Upper lobe of left lung (tissue), 6 donors: ENCODE measurements at regions not wholly inside any gene's neighbourhood (a gene's known extent, or its start where the extent isn't known, plus 50 kb on each side); places are given as distances from the start of the nearest gene placed in this dataset.

Experiments used
- ATAC-seq, 2 donors: fragments of 200-7000 bp; cut with Tn5 transposase; one replicate each; pipeline ENCODE4 v1.9.1; 2022; ENCODE audit warnings: mild to moderate bottlenecking in 2 of 2, moderate library complexity in 2 of 2; ENCODE audit not compliant: low FRiP score in 2 of 2
- DNase-seq, 2 donors: peaks; one replicate each; pipeline ENCODE4 v3.0.0-alpha.2; 2019 to 2020
- H3K27ac ChIP-seq, 4 donors: fragments of 200-600 bp; sonication (generic); one replicate each; pipeline ENCODE4 v1.5.1; 2016 to 2019
- H3K27me3 ChIP-seq, 4 donors: fragments of 200-600 bp; sonication (generic); one replicate each; pipeline ENCODE4 v1.5.1; 2017 to 2019
- H3K36me3 ChIP-seq, 4 donors: fragments of 200-600 bp; sonication (generic); one replicate each; pipeline ENCODE4 v1.5.1; 2016 to 2019
- H3K4me1 ChIP-seq, 4 donors: fragments of 200-600 bp; sonication (generic); one replicate each; pipeline ENCODE4 v1.5.1; 2018 to 2019
- H3K4me3 ChIP-seq, 4 donors: fragments of 200-600 bp; sonication (generic); one replicate each; pipeline ENCODE4 v1.5.1; 2017 to 2019; ENCODE audit warnings: mild to moderate bottlenecking in 2 of 4, moderate library complexity in 1 of 4
- H3K9me3 ChIP-seq, 4 donors: fragments of 200-600 bp; sonication (generic); one replicate each; pipeline ENCODE4 v1.5.1; 2018 to 2019
- CTCF ChIP-seq, 6 experiments: fragments of 450-650 bp in 4 of 6; fragments of 200-600 bp in 2 of 6; sonication (generic) in 2 of 6; IDR thresholded peaks; one replicate each; pipeline ENCODE4 v1.5.1; 2016 to 2019; ENCODE audit warnings: antibody characterized with exemption in 6 of 6
- EP300 ChIP-seq, 4 donors: sonication (generic); formaldehyde crosslinking; IDR thresholded peaks; one replicate each; pipeline ENCODE4 v1.5.1; 2017; ENCODE audit warnings: antibody characterized with exemption in 4 of 4, control low read depth in 2 of 4
- POLR2A ChIP-seq, 4 donors: fragments of 450-650 bp; IDR thresholded peaks; one replicate each; pipeline ENCODE4 v1.5.1; 2016 to 2017; ENCODE audit warnings: antibody characterized with exemption in 4 of 4, mild to moderate bottlenecking in 2 of 4
- POLR2AphosphoS5 ChIP-seq, 2 donors: sonication (generic); formaldehyde crosslinking; IDR thresholded peaks; one replicate each; pipeline ENCODE4 v1.5.1; 2017; ENCODE audit warnings: antibody characterized with exemption in 2 of 2
- WGBS, 2 donors: methylation state at CpG; one replicate each; pipeline ENCODE4 v1.1.5; 2017 to 2018; 5-methylcytosine and 5-hydroxymethylcytosine counted together
- donor health status: DM: no; HTN: no; CAD: no; lungs with moderate emphysema.
- donor health status: DM: no; HTN: yes; CAD: no; lungs with severe emphysema.

DNA sequence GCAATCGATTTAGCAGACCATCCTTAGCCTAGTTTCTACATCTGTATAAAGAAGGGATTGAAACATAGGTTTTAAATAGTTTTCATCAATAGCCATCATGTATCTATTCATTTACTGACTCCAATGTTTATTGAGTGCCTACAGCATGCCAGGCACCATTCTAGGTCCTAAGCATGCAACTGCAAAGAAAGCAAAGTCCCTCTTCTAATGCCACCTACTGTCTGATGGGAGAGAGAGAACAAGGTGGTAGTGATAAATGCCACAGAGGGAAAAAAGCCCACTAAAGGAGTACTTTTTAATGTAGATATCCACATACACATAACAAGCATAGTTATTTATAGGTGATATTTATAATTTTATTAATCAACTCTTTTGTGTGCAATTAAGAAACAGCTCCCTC lies 67.6 kb upstream of the PPARGC1A start:
- ATAC-seq (no peak), DNase-seq (no peak)
- Histone ChIP-seq H3K4me3 (no peak overlapping the region), H3K36me3 (no peaks in the 10 kb centered on the region), H3K27ac (no peak overlapping the region), H3K27me3 (no peaks in the 10 kb centered on the region), H3K4me1 (peaks cover 0 to 5% (median 0%) of the 10 kb centered on the region in 4 donors), H3K9me3 (no peaks in the 10 kb centered on the region)
- TF ChIP-seq EP300 (IDR thresholded peaks at IDR 0.05): no peak
- no peak for TF ChIP-seq POLR2AphosphoS5 (IDR thresholded peaks at IDR 0.05)
- no peak for TF ChIP-seq POLR2A (IDR thresholded peaks at IDR 0.05)
- no peak for TF ChIP-seq CTCF (IDR thresholded peaks at IDR 0.05)
- 78 to 94% methylated on average over 1 of the region's 1 CpG for WGBS, 2 donors

DNA sequence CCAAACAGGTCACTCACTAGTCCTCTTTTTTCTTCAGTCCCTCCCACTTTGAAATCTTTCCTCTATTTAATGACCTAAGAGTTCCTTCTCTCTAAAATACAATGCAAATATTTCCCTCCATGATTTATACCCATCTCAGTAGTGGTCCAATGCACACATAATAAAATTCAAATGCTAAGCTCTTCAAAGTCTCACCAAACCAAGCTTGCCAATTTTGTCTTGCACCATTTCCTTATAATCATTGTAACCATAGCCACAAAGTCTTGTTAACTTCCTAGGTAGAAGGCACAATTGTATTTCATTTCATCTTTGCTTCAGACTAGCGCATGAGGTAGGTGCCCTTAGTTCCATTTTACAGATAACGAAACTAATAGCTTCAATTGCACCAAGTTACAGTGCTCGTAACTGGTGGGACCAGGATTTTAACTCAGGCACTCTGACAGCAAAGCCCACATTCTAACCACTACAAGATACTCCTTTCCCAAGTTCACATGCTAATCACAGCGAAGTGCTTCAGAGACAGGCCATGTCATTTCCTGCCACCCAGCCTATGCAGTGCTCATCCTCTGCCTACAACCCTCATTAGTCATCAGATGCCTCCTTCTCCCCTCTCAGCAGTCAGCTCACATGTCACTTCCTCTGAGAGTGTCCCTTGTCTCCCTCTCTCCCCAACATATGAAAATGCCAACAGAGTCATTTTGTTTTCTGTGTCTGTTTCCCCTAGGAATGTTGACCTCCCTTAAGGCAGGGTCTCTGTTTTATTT lies 66.9 kb upstream of the PPARGC1A start:
- Histone ChIP-seq H3K36me3 (no peaks in the 10 kb centered on the region), H3K27ac (no peak overlapping the region), H3K4me1 (peaks cover 0 to 5% (median 0%) of the 10 kb centered on the region in 4 donors), H3K27me3 (no peaks in the 10 kb centered on the region), H3K9me3 (no peaks in the 10 kb centered on the region), H3K4me3 (no peak overlapping the region)
- TF ChIP-seq POLR2AphosphoS5 (IDR thresholded peaks at IDR 0.05): no peak
- no peak for TF ChIP-seq POLR2A (IDR thresholded peaks at IDR 0.05)
- TF ChIP-seq EP300 (IDR thresholded peaks at IDR 0.05): no peak
- TF ChIP-seq CTCF (IDR thresholded peaks at IDR 0.05): no peak
- WGBS, 2 donors: 88 to 91% methylated on average over 4 of the region's 4 CpGs
- ATAC-seq (no peak), DNase-seq (no peak)

- Histone ChIP-seq H3K27ac (no peak overlapping the region), H3K27me3 (no peaks in the 10 kb centered on the region), H3K36me3 (no peaks in the 10 kb centered on the region), H3K4me3 (no peak overlapping the region), H3K4me1 (no peaks in the 10 kb centered on the region), H3K9me3 (no peaks in the 10 kb centered on the region)
- WGBS, 2 donors: 63 to 79% methylated on average over 2 of the region's 2 CpGs
- TF ChIP-seq POLR2AphosphoS5 (IDR thresholded peaks at IDR 0.05) (no peak), CTCF (IDR thresholded peaks at IDR 0.05) (no peak), EP300 (IDR thresholded peaks at IDR 0.05) (no peak), POLR2A (IDR thresholded peaks at IDR 0.05) (no peak)
- DNase-seq (no peak), ATAC-seq (no peak)
These were observed 62.4 kb upstream of the PPARGC1A start for GRCh38 chr4:23952258-23952657.

DNA sequence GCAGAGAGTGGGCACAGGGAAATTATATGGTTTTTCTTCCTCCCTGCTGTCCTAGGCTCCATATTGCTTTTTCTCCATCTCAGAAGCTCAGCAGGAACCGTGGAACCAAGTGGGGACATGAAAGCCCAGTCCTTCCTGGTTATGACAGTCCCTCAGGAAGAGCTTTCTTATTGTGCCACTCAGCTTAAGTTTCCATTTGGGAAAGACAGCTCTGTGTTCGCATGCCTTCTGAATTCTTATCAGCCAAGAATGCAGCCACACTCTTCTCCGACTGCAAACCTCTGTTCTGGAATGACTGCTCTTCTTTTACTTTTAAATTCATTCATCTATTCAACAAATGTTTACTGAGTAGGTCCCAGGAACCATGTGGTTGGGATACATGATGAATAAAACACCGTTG lies 58.0 kb upstream of the PPARGC1A start:
- Histone ChIP-seq H3K4me1 (no peaks in the 10 kb centered on the region), H3K36me3 (no peaks in the 10 kb centered on the region), H3K27ac (no peak overlapping the region), H3K9me3 (no peaks in the 10 kb centered on the region), H3K4me3 (no peak overlapping the region), H3K27me3 (no peaks in the 10 kb centered on the region)
- ATAC-seq (no peak), DNase-seq (no peak)
- no peak for TF ChIP-seq POLR2AphosphoS5 (IDR thresholded peaks at IDR 0.05)
- no peak for TF ChIP-seq CTCF (IDR thresholded peaks at IDR 0.05)
- no peak for TF ChIP-seq POLR2A (IDR thresholded peaks at IDR 0.05)
- TF ChIP-seq EP300 (IDR thresholded peaks at IDR 0.05): no peak
- WGBS, 2 donors: 72 to 76% methylated on average over 4 of the region's 4 CpGs

- Histone ChIP-seq H3K4me1 (no peaks in the 10 kb centered on the region), H3K27me3 (no peaks in the 10 kb centered on the region), H3K36me3 (no peaks in the 10 kb centered on the region), H3K27ac (no peak overlapping the region), H3K9me3 (no peaks in the 10 kb centered on the region), H3K4me3 (no peak overlapping the region)
- WGBS, 2 donors: 91 to 93% methylated on average over 6 of the region's 6 CpGs
- TF ChIP-seq POLR2AphosphoS5 (IDR thresholded peaks at IDR 0.05) (no peak), CTCF (IDR thresholded peaks at IDR 0.05) (no peak), EP300 (IDR thresholded peaks at IDR 0.05) (no peak), POLR2A (IDR thresholded peaks at IDR 0.05) (no peak)
- DNase-seq (no peak), ATAC-seq (no peak)
These were observed 56.5 kb upstream of the PPARGC1A start for GRCh38 chr4:23946299-23946698.
